H9 (cell line): ENCODE measurements at regions not wholly inside any gene's neighbourhood (a gene's known extent, or its start where the extent isn't known, plus 50 kb on each side); places are given as distances from the start of the nearest gene placed in this dataset.

Source experiments
- DNase-seq: peaks from one replicate; pipeline ENCODE4 v3.0.0-alpha.2; 2017
- H2AFZ ChIP-seq: one replicate; pipeline ENCODE4 v1.6.1; 2013; ENCODE audit warnings: mild to moderate bottlenecking, low read length, control low read depth, moderate library complexity
- H2AK5ac ChIP-seq: 2 replicates; pipeline ENCODE4 v1.6.1; 2013; ENCODE audit warnings: low read length, control low read depth, mixed read lengths; ENCODE audit not compliant: insufficient read length
- H2BK120ac ChIP-seq: one replicate; pipeline ENCODE4 v1.6.1; 2013; ENCODE audit warnings: low read depth, mild to moderate bottlenecking, low read length, control low read depth, inconsistent platforms; ENCODE audit not compliant: poor library complexity, severe bottlenecking
- H2BK12ac ChIP-seq: 2 replicates; pipeline ENCODE4 v1.6.1; 2013; ENCODE audit warnings: low read length, control low read depth, mixed read lengths, low read depth; ENCODE audit not compliant: insufficient read length
- H2BK15ac ChIP-seq: 2 replicates; pipeline ENCODE4 v1.6.1; 2013; ENCODE audit warnings: low read depth, low read length, control low read depth
- H2BK20ac ChIP-seq: one replicate; pipeline ENCODE4 v1.6.1; 2013; ENCODE audit warnings: low read depth, mild to moderate bottlenecking, low read length, control low read depth, inconsistent platforms; ENCODE audit not compliant: poor library complexity, severe bottlenecking
- H2BK5ac ChIP-seq: 2 replicates; pipeline ENCODE4 v1.6.1; 2013; ENCODE audit warnings: low read length, control low read depth, mixed read lengths; ENCODE audit not compliant: insufficient read length
- H3K14ac ChIP-seq: 2 replicates; pipeline ENCODE4 v1.6.1; 2013; ENCODE audit warnings: low read length, control low read depth; ENCODE audit not compliant: insufficient read depth
- H3K18ac ChIP-seq: 2 replicates; pipeline ENCODE4 v1.6.1; 2013; ENCODE audit warnings: low read depth, mild to moderate bottlenecking, mixed read lengths, low read length, control low read depth; ENCODE audit not compliant: insufficient read length
- H3K23ac ChIP-seq: 2 replicates; pipeline ENCODE4 v1.6.1; 2013; ENCODE audit warnings: low read length, control low read depth, mixed read lengths, low read depth; ENCODE audit not compliant: insufficient read length
- H3K23me2 ChIP-seq: 2 replicates; pipeline ENCODE4 v1.6.1; 2013; ENCODE audit warnings: low read depth, mild to moderate bottlenecking, mixed read lengths, low read length, control low read depth; ENCODE audit not compliant: insufficient read length, poor library complexity, severe bottlenecking
- H3K27ac ChIP-seq: 2 replicates; pipeline ENCODE4 v1.5.1; 2013; ENCODE audit warnings: low read length, control low read depth, mixed read lengths, low read depth; ENCODE audit not compliant: insufficient read length
- H3K27me3 ChIP-seq: 2 replicates; pipeline ENCODE4 v1.6.1; 2013; ENCODE audit warnings: low read length, control low read depth, inconsistent platforms; ENCODE audit not compliant: insufficient read depth
- H3K4ac ChIP-seq: 2 replicates; pipeline ENCODE4 v1.6.1; 2013; ENCODE audit warnings: low read depth, mild to moderate bottlenecking, control low read depth, inconsistent platforms, low read length, moderate library complexity
- H3K4me1 ChIP-seq: 2 replicates; pipeline ENCODE4 v1.6.1; 2013; ENCODE audit warnings: low read length, control low read depth, inconsistent platforms; ENCODE audit not compliant: insufficient read depth
- H3K4me2 ChIP-seq: 2 replicates; pipeline ENCODE4 v1.6.1; 2013; ENCODE audit warnings: low read length, control low read depth, mixed read lengths; ENCODE audit not compliant: insufficient read length, insufficient read depth
- H3K56ac ChIP-seq: 2 replicates; pipeline ENCODE4 v1.6.1; 2013; ENCODE audit warnings: low read depth, mild to moderate bottlenecking, mixed read lengths, low read length, control low read depth; ENCODE audit not compliant: insufficient read length
- H3K79me1 ChIP-seq: 2 replicates; pipeline ENCODE4 v1.6.1; 2013; ENCODE audit warnings: low read depth, mild to moderate bottlenecking, moderate library complexity, low read length, control low read depth, inconsistent platforms; ENCODE audit not compliant: insufficient read depth, poor library complexity, severe bottlenecking
- H3K79me2 ChIP-seq: 2 replicates; pipeline ENCODE4 v1.6.1; 2013; ENCODE audit warnings: low read length, control low read depth, inconsistent platforms; ENCODE audit not compliant: insufficient read depth
- H3K9ac ChIP-seq: 2 replicates; pipeline ENCODE4 v1.6.1; 2013; ENCODE audit warnings: low read length, control low read depth, mixed read lengths; ENCODE audit not compliant: insufficient read length; ENCODE audit errors: extremely low read depth
- H3K9me3 ChIP-seq: one replicate; pipeline ENCODE4 v1.6.1; 2013; ENCODE audit warnings: low read depth, low read length, inconsistent platforms; ENCODE audit not compliant: control insufficient read depth
- H3T11ph ChIP-seq: one replicate; pipeline ENCODE4 v1.6.1; 2013; ENCODE audit warnings: mild to moderate bottlenecking, low read length, control low read depth, inconsistent platforms
- H4K20me1 ChIP-seq: one replicate; pipeline ENCODE4 v1.6.1; 2013; ENCODE audit not compliant: control insufficient read depth, insufficient read length, insufficient read depth
- H4K5ac ChIP-seq: 2 replicates; pipeline ENCODE4 v1.6.1; 2013; ENCODE audit warnings: low read depth, mild to moderate bottlenecking, mixed read lengths, low read length, control low read depth; ENCODE audit not compliant: insufficient read length
- H4K8ac ChIP-seq: replicated peaks from 2 replicates; pipeline ENCODE4 v1.6.1; 2013; ENCODE audit warnings: low read length, control low read depth, mixed read lengths, low read depth; ENCODE audit not compliant: insufficient read length
- H4K91ac ChIP-seq: 2 replicates; pipeline ENCODE4 v1.6.1; 2013; ENCODE audit warnings: low read depth, mild to moderate bottlenecking, moderate library complexity, mixed read lengths, low read length, control low read depth; ENCODE audit not compliant: insufficient read length
- H3K27ac Mint-ChIP-seq, 3 experiments: 2 replicates in 2 of 3; 3 replicates in 1 of 3; pipeline ENCODE4 v1.8.0; 2020 to 2021; ENCODE audit warnings: mixed read lengths in 3 of 3, mild to moderate bottlenecking in 1 of 3, moderate library complexity in 1 of 3
- H3K27me3 Mint-ChIP-seq: 2 replicates; pipeline ENCODE4 v1.8.0; 2021; ENCODE audit warnings: low read depth, mild to moderate bottlenecking, moderate library complexity, mixed read lengths
- H3K36me3 Mint-ChIP-seq, 3 experiments: 2 replicates in 2 of 3; 3 replicates in 1 of 3; pipeline ENCODE4 v1.8.0; 2020 to 2021; ENCODE audit warnings: low read depth in 3 of 3, mixed read lengths in 3 of 3; ENCODE audit not compliant: insufficient read depth in 1 of 3
- H3K4me1 Mint-ChIP-seq, 2 experiments: 2 replicates each; pipeline ENCODE4 v1.8.0; 2020; ENCODE audit warnings: mixed read lengths in 2 of 2
- H3K4me3 Mint-ChIP-seq, 2 experiments: 2 replicates in 1 of 2; 3 replicates in 1 of 2; pipeline ENCODE4 v1.8.0; 2020 to 2021; ENCODE audit warnings: mild to moderate bottlenecking in 2 of 2, mixed read lengths in 2 of 2, moderate library complexity in 1 of 2
- H3K9me3 Mint-ChIP-seq, 2 experiments: 2 replicates in 1 of 2; 3 replicates in 1 of 2; pipeline ENCODE4 v1.8.0; 2020; ENCODE audit warnings: mild to moderate bottlenecking in 2 of 2, mixed read lengths in 2 of 2, moderate library complexity in 1 of 2
- CTCF ChIP-seq: fragments of 200-600 bp; sonication (generic); conservative IDR thresholded peaks from 3 replicates; pipeline ENCODE4 v1.8.0; 2021; ENCODE audit warnings: antibody characterized with exemption, mild to moderate bottlenecking
- WGBS: extraction: QIAGEN DNeasy Blood & Tissue Kit; methylation state at CpG from one replicate; pipeline ENCODE4 v1.1.7; 2013; ENCODE audit warnings: missing lambda C conversion rate, low lambda C conversion rate, mixed read lengths; ENCODE audit not compliant: insufficient read length; ENCODE audit errors: extremely low coverage; 5-methylcytosine and 5-hydroxymethylcytosine counted together

GRCh38 chr2:195473862-195474261, 183.2 kb upstream of the SLC39A10 start:
- Mint-ChIP-seq H3K27ac (no peak overlapping the region), H3K27me3 (0 out of 2 replicates have a peak, but pooled peaks cover 2% of the 10 kb centered on the region), H3K9me3 (no peaks in the 10 kb centered on the region; a peak in 1 of 5 replicates), H3K4me3 (no peak overlapping the region), H3K36me3 (no peaks in the 10 kb centered on the region; a peak in 1 of 7 replicates), H3K4me1 (no peaks in the 10 kb centered on the region)
- H3K23me2 ChIP-seq: no peaks in the 10 kb centered on the region
- H3K79me2 ChIP-seq: no peaks in the 10 kb centered on the region
- no peak for DNase-seq
- no peak overlapping the region for H2BK5ac ChIP-seq
- H3K79me1 ChIP-seq: no peaks in the 10 kb centered on the region
- no peaks in the 10 kb centered on the region for H4K20me1 ChIP-seq
- H3K4me2 ChIP-seq: no peak overlapping the region
- H2BK120ac ChIP-seq: no peak overlapping the region
- no peak overlapping the region for H4K8ac ChIP-seq
- H3K23ac ChIP-seq: no peak overlapping the region
- H3T11ph ChIP-seq: no peak overlapping the region
- no peak overlapping the region for H3K9ac ChIP-seq
- no peak overlapping the region for H2BK12ac ChIP-seq
- H3K4ac ChIP-seq: no peak overlapping the region
- H3K27ac ChIP-seq: no peak overlapping the region
- H3K18ac ChIP-seq: no peak overlapping the region
- H3K27me3 ChIP-seq: no peaks in the 10 kb centered on the region
- H3K9me3 ChIP-seq: no peaks in the 10 kb centered on the region
- H3K14ac ChIP-seq: no peak overlapping the region
- no CpG with 5 or more reads among the region's 6 CpGs for WGBS
- H4K5ac ChIP-seq: no peak overlapping the region
- H2AK5ac ChIP-seq: no peak overlapping the region
- H2BK15ac ChIP-seq: no peak overlapping the region
- H3K56ac ChIP-seq: no peak overlapping the region
- no peak overlapping the region for H4K91ac ChIP-seq
- H2AFZ ChIP-seq: no peak overlapping the region
- no peaks in the 10 kb centered on the region for H3K4me1 ChIP-seq
- H2BK20ac ChIP-seq: no peak overlapping the region
- no peak for TF ChIP-seq CTCF
